ENCODE measurements at regions not wholly inside any gene's neighbourhood (a gene's known extent, or its start where the extent isn't known, plus 50 kb on each side); places are given as distances from the start of the nearest gene placed in this dataset.
"Not testable (repeated sequence)": the region's sequence is repeated elsewhere in the genome, so short reads cannot be mapped to it uniquely, and the experiment has no call there.

- TF ChIP-seq, protein P1, sequence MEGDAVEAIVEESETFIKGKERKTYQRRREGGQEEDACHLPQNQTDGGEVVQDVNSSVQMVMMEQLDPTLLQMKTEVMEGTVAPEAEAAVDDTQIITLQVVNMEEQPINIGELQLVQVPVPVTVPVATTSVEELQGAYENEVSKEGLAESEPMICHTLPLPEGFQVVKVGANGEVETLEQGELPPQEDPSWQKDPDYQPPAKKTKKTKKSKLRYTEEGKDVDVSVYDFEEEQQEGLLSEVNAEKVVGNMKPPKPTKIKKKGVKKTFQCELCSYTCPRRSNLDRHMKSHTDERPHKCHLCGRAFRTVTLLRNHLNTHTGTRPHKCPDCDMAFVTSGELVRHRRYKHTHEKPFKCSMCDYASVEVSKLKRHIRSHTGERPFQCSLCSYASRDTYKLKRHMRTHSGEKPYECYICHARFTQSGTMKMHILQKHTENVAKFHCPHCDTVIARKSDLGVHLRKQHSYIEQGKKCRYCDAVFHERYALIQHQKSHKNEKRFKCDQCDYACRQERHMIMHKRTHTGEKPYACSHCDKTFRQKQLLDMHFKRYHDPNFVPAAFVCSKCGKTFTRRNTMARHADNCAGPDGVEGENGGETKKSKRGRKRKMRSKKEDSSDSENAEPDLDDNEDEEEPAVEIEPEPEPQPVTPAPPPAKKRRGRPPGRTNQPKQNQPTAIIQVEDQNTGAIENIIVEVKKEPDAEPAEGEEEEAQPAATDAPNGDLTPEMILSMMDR (conservative IDR thresholded peaks at IDR 0.05 in 1 of 2, IDR thresholded peaks at IDR 0.05 in 1 of 2; ENCODE audit: extremely low read depth in 1 of 2, insufficient read depth in 1 of 2, low read depth in 1 of 2, low read length in 2 of 2) = not testable (repeated sequence)
- not testable (repeated sequence) for TF ChIP-seq EZH2 (IDR thresholded peaks at IDR 0.05; ENCODE audit: borderline replicate concordance, low read length)
Observed at GRCh38 chr5:36409711-36410110, 108.0 kb upstream of the RANBP3L start.

All from mammary epithelial cell (primary cell).